A673 (cell line): ENCODE measurements at regions not wholly inside any gene's neighbourhood (a gene's known extent, or its start where the extent isn't known, plus 50 kb on each side); places are given as distances from the start of the nearest gene placed in this dataset.

ENCODE experiments used
- EZH2 ChIP-seq: fragments of 200-600 bp; sonication (generic); IDR thresholded peaks from 2 replicates; pipeline ENCODE4 v1.6.1; 2017; ENCODE audit warnings: borderline replicate concordance, low read depth, mild to moderate bottlenecking, mixed read lengths, antibody characterized with exemption, low read length; ENCODE audit not compliant: poor library complexity, severe bottlenecking
- TF ChIP-seq, protein P1 (sequence below): fragments of 300-800, 200-600 bp; sonication (generic); conservative IDR thresholded peaks from 2 replicates; pipeline ENCODE4 v1.5.1; 2017; ENCODE audit warnings: low read depth, mild to moderate bottlenecking, antibody characterized with exemption, low read length, moderate library complexity, mixed read lengths

DNA sequence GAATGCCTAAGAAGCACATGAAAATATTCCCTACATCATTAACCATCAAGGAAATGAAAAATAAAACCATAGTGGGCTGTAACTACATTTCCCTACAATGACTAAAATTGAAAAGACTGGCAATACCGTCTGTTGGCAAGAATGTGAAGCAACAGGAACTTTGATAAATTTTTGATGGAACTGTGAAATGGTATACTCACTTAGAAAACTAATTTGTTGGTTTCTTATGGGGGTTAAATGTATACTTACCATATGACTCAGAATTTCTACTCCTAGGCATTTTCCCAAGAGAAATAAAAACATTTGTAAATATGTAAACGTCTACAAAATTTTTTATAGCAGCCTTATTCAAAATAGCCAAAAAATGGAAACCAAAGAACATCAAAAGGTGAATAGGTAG is 121.4 kb upstream of the PLEKHA5 start:
- TF ChIP-seq, protein P1, sequence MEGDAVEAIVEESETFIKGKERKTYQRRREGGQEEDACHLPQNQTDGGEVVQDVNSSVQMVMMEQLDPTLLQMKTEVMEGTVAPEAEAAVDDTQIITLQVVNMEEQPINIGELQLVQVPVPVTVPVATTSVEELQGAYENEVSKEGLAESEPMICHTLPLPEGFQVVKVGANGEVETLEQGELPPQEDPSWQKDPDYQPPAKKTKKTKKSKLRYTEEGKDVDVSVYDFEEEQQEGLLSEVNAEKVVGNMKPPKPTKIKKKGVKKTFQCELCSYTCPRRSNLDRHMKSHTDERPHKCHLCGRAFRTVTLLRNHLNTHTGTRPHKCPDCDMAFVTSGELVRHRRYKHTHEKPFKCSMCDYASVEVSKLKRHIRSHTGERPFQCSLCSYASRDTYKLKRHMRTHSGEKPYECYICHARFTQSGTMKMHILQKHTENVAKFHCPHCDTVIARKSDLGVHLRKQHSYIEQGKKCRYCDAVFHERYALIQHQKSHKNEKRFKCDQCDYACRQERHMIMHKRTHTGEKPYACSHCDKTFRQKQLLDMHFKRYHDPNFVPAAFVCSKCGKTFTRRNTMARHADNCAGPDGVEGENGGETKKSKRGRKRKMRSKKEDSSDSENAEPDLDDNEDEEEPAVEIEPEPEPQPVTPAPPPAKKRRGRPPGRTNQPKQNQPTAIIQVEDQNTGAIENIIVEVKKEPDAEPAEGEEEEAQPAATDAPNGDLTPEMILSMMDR: no peak
- no peak for TF ChIP-seq EZH2
